ENCODE measurements at regions not wholly inside any gene's neighbourhood (a gene's known extent, or its start where the extent isn't known, plus 50 kb on each side); places are given as distances from the start of the nearest gene placed in this dataset.
"Not testable (repeated sequence)": the region's sequence is repeated elsewhere in the genome, so short reads cannot be mapped to it uniquely, and the experiment has no call there.

DNA sequence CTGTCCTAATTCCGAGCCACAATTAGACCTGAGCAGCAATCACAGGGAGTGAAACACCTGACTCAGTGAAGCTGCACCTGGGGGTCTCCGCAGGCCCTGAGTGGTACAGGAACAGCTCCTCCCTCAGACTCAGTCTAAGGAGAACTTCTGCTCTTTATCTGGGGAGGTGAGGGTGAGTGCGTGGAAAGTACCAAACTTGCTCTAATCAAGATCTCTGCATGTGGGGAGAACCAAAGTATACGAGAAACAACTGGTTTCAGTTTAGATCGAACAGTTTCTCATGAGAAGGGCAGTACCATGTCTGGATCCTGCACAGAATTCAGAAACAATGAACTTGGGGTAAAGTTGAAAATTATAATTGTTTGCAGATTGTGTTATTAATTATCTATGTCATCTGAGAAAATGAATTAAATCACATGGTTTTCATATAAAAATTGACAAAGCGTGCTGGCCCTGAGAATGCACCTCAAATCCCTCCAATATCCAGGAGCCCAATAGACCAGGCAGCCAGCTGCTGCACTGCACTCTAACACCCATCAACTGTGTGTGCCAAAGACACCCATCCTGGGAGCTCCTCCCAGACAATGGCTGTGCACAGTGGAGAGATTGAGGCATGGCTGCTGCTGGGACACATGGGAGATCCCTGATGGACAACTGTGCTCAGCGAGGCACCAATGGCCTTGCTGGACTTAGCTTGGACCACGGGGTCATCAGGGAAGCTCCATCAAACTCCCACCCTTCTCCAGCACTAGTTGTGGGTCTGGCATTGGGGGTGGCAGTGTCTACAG lies 803.8 kb downstream of the TMEM121 start:
- H3K36me3 Mint-ChIP-seq (ENCODE audit: low read depth); H3K36me3 ChIP-seq (ENCODE audit: insufficient read depth, low read length); H3K9me3 ChIP-seq (ENCODE audit: control insufficient read depth in 1 of 2, insufficient read depth in 1 of 2, low read length in 2 of 2); H3K27me3 ChIP-seq (ENCODE audit: control insufficient read depth in 1 of 2, insufficient read depth in 2 of 2, low read length in 2 of 2); CTCF ChIA-PET; H3K4me3 Mint-ChIP-seq; H3K27ac ChIP-seq (ENCODE audit: low read depth in 1 of 2, low read length in 2 of 2); H3K4me1 ChIP-seq (ENCODE audit: insufficient read depth, low read length); H3K4me3 ChIP-seq (ENCODE audit: low read length); DNase-seq; H3K27ac Mint-ChIP-seq; H3K9me3 Mint-ChIP-seq; H3K4me1 Mint-ChIP-seq (ENCODE audit: low read depth); intact Hi-C loops (cut with DNase I, micrococcal nuclease); POLR2A ChIA-PET; ATAC-seq (ENCODE audit: poor library complexity): not testable (repeated sequence)
- H3K27me3 Mint-ChIP-seq = peaks cover 15% of the 10 kb centered on the region

DNA sequence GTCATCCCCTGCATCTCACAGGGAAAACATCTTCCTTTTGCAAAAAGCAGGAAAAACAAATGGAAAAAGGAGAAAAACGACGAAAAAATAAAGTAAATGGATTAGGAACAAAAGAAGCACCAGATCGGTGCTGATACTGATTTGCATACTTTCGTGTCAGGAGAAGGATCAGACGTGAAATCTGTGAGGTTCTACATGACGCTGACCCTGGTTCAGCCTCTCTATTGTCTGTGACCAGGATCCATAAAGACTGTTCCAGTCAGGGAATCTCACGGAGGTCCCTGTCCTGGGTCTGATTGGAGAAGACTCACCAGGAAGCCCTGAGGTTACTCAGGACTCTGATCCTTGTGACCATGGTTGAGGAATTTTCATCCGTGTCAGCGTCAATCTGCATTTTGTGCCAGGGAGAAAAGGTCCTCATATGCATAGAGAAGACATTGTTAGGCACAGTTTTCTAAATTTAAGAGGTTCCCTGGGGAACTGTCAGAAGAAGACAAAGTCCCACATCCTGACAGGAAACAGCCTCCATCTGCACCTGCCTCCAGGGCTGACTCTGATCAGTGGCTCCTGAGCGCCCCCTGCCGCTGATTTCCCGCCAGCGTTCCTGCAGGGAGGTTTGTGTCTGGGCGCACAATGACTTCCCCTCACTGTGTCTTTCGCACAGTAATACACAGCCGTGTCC lies 808.2 kb downstream of the TMEM121 start:
- H3K27ac ChIP-seq (ENCODE audit: low read depth in 1 of 2, low read length in 2 of 2); POLR2A ChIA-PET; H3K36me3 Mint-ChIP-seq (ENCODE audit: low read depth); H3K4me1 Mint-ChIP-seq (ENCODE audit: low read depth); H3K27me3 ChIP-seq (ENCODE audit: control insufficient read depth in 1 of 2, insufficient read depth in 2 of 2, low read length in 2 of 2); H3K36me3 ChIP-seq (ENCODE audit: insufficient read depth, low read length); H3K27ac Mint-ChIP-seq; H3K9me3 ChIP-seq (ENCODE audit: control insufficient read depth in 1 of 2, insufficient read depth in 1 of 2, low read length in 2 of 2); H3K4me3 ChIP-seq (ENCODE audit: low read length); H3K27me3 Mint-ChIP-seq; H3K9me3 Mint-ChIP-seq; CTCF ChIA-PET; H3K4me3 Mint-ChIP-seq; intact Hi-C loops (cut with DNase I, micrococcal nuclease); H3K4me1 ChIP-seq (ENCODE audit: insufficient read depth, low read length): not testable (repeated sequence)
- TF ChIP-seq, protein P1, sequence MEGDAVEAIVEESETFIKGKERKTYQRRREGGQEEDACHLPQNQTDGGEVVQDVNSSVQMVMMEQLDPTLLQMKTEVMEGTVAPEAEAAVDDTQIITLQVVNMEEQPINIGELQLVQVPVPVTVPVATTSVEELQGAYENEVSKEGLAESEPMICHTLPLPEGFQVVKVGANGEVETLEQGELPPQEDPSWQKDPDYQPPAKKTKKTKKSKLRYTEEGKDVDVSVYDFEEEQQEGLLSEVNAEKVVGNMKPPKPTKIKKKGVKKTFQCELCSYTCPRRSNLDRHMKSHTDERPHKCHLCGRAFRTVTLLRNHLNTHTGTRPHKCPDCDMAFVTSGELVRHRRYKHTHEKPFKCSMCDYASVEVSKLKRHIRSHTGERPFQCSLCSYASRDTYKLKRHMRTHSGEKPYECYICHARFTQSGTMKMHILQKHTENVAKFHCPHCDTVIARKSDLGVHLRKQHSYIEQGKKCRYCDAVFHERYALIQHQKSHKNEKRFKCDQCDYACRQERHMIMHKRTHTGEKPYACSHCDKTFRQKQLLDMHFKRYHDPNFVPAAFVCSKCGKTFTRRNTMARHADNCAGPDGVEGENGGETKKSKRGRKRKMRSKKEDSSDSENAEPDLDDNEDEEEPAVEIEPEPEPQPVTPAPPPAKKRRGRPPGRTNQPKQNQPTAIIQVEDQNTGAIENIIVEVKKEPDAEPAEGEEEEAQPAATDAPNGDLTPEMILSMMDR (IDR thresholded peaks at IDR 0.05) = peak; percentile 14
- DNase-seq (peak; percentile 27 to 88 (median 72)), ATAC-seq (ENCODE audit: poor library complexity) (peak; percentile 48)

DNA sequence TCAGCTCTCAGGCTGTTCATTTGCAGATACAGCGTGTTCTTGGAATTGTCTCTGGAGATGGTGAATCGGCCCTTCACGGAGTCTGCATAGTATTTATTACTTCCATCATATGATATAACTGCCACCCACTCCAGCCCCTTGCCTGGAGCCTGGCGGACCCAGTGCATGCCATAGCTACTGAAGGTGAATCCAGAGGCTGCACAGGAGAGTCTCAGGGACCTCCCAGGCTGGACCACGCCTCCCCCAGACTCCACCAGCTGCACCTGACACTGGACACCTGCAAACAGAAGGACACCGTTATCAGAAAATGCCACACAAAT lies 808.7 kb downstream of the TMEM121 start:
- H3K4me3 Mint-ChIP-seq; H3K36me3 ChIP-seq (ENCODE audit: insufficient read depth, low read length); H3K4me3 ChIP-seq (ENCODE audit: low read length); H3K27ac ChIP-seq (ENCODE audit: low read depth in 1 of 2, low read length in 2 of 2); H3K36me3 Mint-ChIP-seq (ENCODE audit: low read depth); H3K9me3 ChIP-seq (ENCODE audit: control insufficient read depth in 1 of 2, insufficient read depth in 1 of 2, low read length in 2 of 2); H3K27me3 Mint-ChIP-seq; H3K4me1 ChIP-seq (ENCODE audit: insufficient read depth, low read length); CTCF ChIA-PET; H3K27me3 ChIP-seq (ENCODE audit: control insufficient read depth in 1 of 2, insufficient read depth in 2 of 2, low read length in 2 of 2); H3K9me3 Mint-ChIP-seq; DNase-seq; intact Hi-C loops (cut with DNase I, micrococcal nuclease); POLR2A ChIA-PET; H3K27ac Mint-ChIP-seq; H3K4me1 Mint-ChIP-seq (ENCODE audit: low read depth); ATAC-seq (ENCODE audit: poor library complexity): not testable (repeated sequence)

DNA sequence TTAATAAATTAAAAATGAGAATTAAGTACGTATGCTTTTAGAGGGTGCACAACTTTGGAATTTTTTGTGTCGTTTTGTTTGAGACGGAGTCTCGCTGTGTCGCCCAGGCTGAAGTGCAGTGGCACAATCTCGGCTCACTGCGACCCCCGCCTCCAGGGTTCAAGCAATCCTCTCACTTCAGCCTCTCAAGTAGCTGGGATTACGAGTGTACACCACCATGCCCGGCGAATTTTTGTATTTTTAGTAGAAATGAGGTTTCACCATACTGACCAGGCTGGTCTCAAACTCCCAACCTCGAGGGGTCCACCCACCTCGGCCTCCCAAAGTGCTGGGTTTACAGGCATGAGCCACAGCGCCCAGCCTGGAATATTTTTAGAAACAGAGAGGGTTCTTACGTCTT lies 812.4 kb downstream of the TMEM121 start:
- H3K4me1 ChIP-seq (ENCODE audit: insufficient read depth, low read length); CTCF ChIA-PET; H3K36me3 Mint-ChIP-seq (ENCODE audit: low read depth); intact Hi-C loops (cut with DNase I, micrococcal nuclease); H3K27ac ChIP-seq (ENCODE audit: low read depth in 1 of 2, low read length in 2 of 2); H3K9me3 ChIP-seq (ENCODE audit: control insufficient read depth in 1 of 2, insufficient read depth in 1 of 2, low read length in 2 of 2); H3K9me3 Mint-ChIP-seq; H3K36me3 ChIP-seq (ENCODE audit: insufficient read depth, low read length); H3K27ac Mint-ChIP-seq; DNase-seq; H3K27me3 ChIP-seq (ENCODE audit: control insufficient read depth in 1 of 2, insufficient read depth in 2 of 2, low read length in 2 of 2); H3K4me3 Mint-ChIP-seq; H3K4me3 ChIP-seq (ENCODE audit: low read length); H3K27me3 Mint-ChIP-seq; H3K4me1 Mint-ChIP-seq (ENCODE audit: low read depth); POLR2A ChIA-PET; ATAC-seq (ENCODE audit: poor library complexity): not testable (repeated sequence)

DNA sequence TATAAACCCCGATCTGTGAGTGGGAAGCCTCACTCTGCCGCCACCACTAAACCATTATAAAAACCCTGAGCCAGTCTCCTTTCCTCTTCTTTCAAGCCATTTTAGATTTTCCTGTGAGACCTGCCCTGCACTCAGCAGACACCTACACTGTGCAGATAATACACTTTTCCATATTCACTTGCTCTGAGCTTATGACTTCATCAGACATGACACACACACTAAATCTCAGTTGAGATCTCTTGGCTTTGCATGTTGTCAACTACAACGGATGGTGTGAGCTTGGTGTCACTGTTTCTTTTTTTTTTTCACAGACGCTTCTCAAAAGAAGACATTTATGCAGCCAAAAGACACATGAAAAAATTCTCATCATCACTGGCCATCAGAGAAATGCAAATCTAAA lies 814.3 kb downstream of the TMEM121 start:
- H3K4me1 Mint-ChIP-seq (ENCODE audit: low read depth); DNase-seq; H3K9me3 Mint-ChIP-seq; H3K9me3 ChIP-seq (ENCODE audit: control insufficient read depth in 1 of 2, insufficient read depth in 1 of 2, low read length in 2 of 2); H3K27me3 Mint-ChIP-seq; POLR2A ChIA-PET; intact Hi-C loops (cut with DNase I, micrococcal nuclease); H3K4me3 Mint-ChIP-seq; H3K27ac Mint-ChIP-seq; H3K36me3 ChIP-seq (ENCODE audit: insufficient read depth, low read length); H3K27ac ChIP-seq (ENCODE audit: low read depth in 1 of 2, low read length in 2 of 2); H3K4me1 ChIP-seq (ENCODE audit: insufficient read depth, low read length); H3K36me3 Mint-ChIP-seq (ENCODE audit: low read depth); ATAC-seq (ENCODE audit: poor library complexity); H3K4me3 ChIP-seq (ENCODE audit: low read length); H3K27me3 ChIP-seq (ENCODE audit: control insufficient read depth in 1 of 2, insufficient read depth in 2 of 2, low read length in 2 of 2); CTCF ChIA-PET: not testable (repeated sequence)

DNA sequence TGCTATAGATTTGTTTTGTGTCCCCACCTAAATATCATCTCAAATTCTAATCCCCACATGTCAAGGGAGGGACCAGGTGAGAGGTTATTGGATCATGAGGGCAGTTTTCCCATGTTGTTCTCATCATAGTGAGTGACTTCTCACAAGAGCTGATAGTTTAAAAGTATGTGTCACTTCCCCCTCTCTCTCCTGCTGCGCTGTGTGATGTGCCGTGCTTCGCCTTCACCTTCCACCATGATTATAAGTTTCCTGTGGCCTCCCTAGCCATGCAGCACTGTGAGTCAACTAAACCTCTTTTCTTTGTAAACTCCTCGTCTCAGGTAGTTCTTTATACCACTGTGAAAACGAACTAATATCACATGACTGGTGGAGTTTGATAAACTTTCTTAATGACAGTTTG lies 814.8 kb downstream of the TMEM121 start:
- ATAC-seq (ENCODE audit: poor library complexity); H3K27ac Mint-ChIP-seq; CTCF ChIA-PET; H3K4me1 ChIP-seq (ENCODE audit: insufficient read depth, low read length); H3K27ac ChIP-seq (ENCODE audit: low read depth in 1 of 2, low read length in 2 of 2); POLR2A ChIA-PET; H3K4me1 Mint-ChIP-seq (ENCODE audit: low read depth); H3K27me3 Mint-ChIP-seq; H3K9me3 Mint-ChIP-seq; H3K9me3 ChIP-seq (ENCODE audit: control insufficient read depth in 1 of 2, insufficient read depth in 1 of 2, low read length in 2 of 2); H3K4me3 Mint-ChIP-seq; H3K36me3 ChIP-seq (ENCODE audit: insufficient read depth, low read length); H3K4me3 ChIP-seq (ENCODE audit: low read length); DNase-seq; H3K27me3 ChIP-seq (ENCODE audit: control insufficient read depth in 1 of 2, insufficient read depth in 2 of 2, low read length in 2 of 2); intact Hi-C loops (cut with DNase I, micrococcal nuclease); H3K36me3 Mint-ChIP-seq (ENCODE audit: low read depth): not testable (repeated sequence)

Data from CD4-positive, alpha-beta T cell (primary cell).